ENCODE measurements at regions not wholly inside any gene's neighbourhood (a gene's known extent, or its start where the extent isn't known, plus 50 kb on each side); places are given as distances from the start of the nearest gene placed in this dataset.
A peak's percentile ranks its signal among the peaks of the same experiment; 100 is the strongest.

- FAIRE-seq: no peak
Observed at GRCh38 chr2:7226501-7226900, 309.3 kb downstream of the RNF144A start.

- FAIRE-seq: no peak
Observed at GRCh38 chr2:7233126-7233525, 315.9 kb downstream of the RNF144A start.

GRCh38 chr2:7237466-7237865 is 320.3 kb downstream of the RNF144A start:
- no peak for FAIRE-seq

GRCh38 chr2:7239078-7239477 is 321.9 kb downstream of the RNF144A start:
- no peak for FAIRE-seq

- FAIRE-seq: no peak
Observed at GRCh38 chr2:7241041-7241745, 324.0 kb downstream of the RNF144A start.

GRCh38 chr2:7242189-7242867 is 325.1 kb downstream of the RNF144A start:
- no peak for FAIRE-seq

GRCh38 chr2:7243276-7243675 is 326.1 kb downstream of the RNF144A start:
- no peak for FAIRE-seq

- no peak for FAIRE-seq
Observed at GRCh38 chr2:7256377-7256776, 339.2 kb downstream of the RNF144A start.

GRCh38 chr2:7262727-7263126 is 345.5 kb downstream of the RNF144A start:
- FAIRE-seq: no peak

GRCh38 chr2:7264791-7265190 is 347.6 kb downstream of the RNF144A start:
- no peak for FAIRE-seq

- FAIRE-seq: no peak
Observed at GRCh38 chr2:7265286-7265685, 348.1 kb downstream of the RNF144A start.

- FAIRE-seq: no peak
Observed at GRCh38 chr2:7269106-7269643, 352.0 kb downstream of the RNF144A start.

GRCh38 chr2:7270011-7270431 is 352.8 kb downstream of the RNF144A start:
- no peak for FAIRE-seq

- no peak for FAIRE-seq
Observed at GRCh38 chr2:7272210-7272609, 355.0 kb downstream of the RNF144A start.

- no peak for FAIRE-seq
Observed at GRCh38 chr2:7278984-7279383, 361.8 kb downstream of the RNF144A start.

- peak; percentile 33 for FAIRE-seq
Observed at GRCh38 chr2:7279421-7279949, 362.3 kb downstream of the RNF144A start.

- no peak for FAIRE-seq
Observed at GRCh38 chr2:7280790-7281189, 363.6 kb downstream of the RNF144A start.

- no peak for FAIRE-seq
Observed at GRCh38 chr2:7281231-7282201, 364.3 kb downstream of the RNF144A start.

GRCh38 chr2:7286120-7286519 is 368.9 kb downstream of the RNF144A start:
- FAIRE-seq: no peak

- FAIRE-seq: no peak
Observed at GRCh38 chr2:7288484-7288883, 371.3 kb downstream of the RNF144A start.

GRCh38 chr2:7289697-7290096 is 372.5 kb downstream of the RNF144A start:
- no peak for FAIRE-seq

GRCh38 chr2:7292154-7292691 is 375.0 kb downstream of the RNF144A start:
- no peak for FAIRE-seq

GRCh38 chr2:7309582-7309981 is 392.4 kb downstream of the RNF144A start:
- FAIRE-seq: no peak
